Stomach (tissue), 4 donors: ENCODE measurements at regions not wholly inside any gene's neighbourhood (a gene's known extent, or its start where the extent isn't known, plus 50 kb on each side); places are given as distances from the start of the nearest gene placed in this dataset.

Experiments used
- CTCF ChIP-seq, 7 experiments: fragments of 450-650 bp in 4 of 7; fragments of 200-600 bp in 3 of 7; sonication (generic) in 3 of 7; IDR thresholded peaks; one replicate each; pipeline ENCODE4 v1.5.1; 2016 to 2019; ENCODE audit warnings: antibody characterized with exemption in 7 of 7, control low read depth in 2 of 7, mild to moderate bottlenecking in 1 of 7
- POLR2AphosphoS5 ChIP-seq, 3 donors: sonication (generic); formaldehyde crosslinking; IDR thresholded peaks; one replicate each; pipeline ENCODE4 v1.6.1; 2016; ENCODE audit warnings: antibody characterized with exemption in 3 of 3

GRCh38 chr3:127476936-127477335 is 113.6 kb downstream of the TPRA1 start:
- TF ChIP-seq CTCF (IDR thresholded peaks at IDR 0.05) (no peak), POLR2AphosphoS5 (IDR thresholded peaks at IDR 0.05) (no peak)
